G401.6 (cell line): ENCODE measurements at regions not wholly inside any gene's neighbourhood (a gene's known extent, or its start where the extent isn't known, plus 50 kb on each side); places are given as distances from the start of the nearest gene placed in this dataset.
"Not testable (repeated sequence)": the region's sequence is repeated elsewhere in the genome, so short reads cannot be mapped to it uniquely, and the experiment has no call there.

ENCODE experiments used
- FAIRE-seq: peaks from 2 replicates; lab custom pipeline; 2012; peaks lifted over from hg19 to GRCh38; lab: Jason Lieb, UNC

GRCh38 chr2:221997683-221998082 lies 301.1 kb downstream of the PAX3 start:
- FAIRE-seq: no peak

GRCh38 chr2:221997100-221997499 lies 301.7 kb downstream of the PAX3 start:
- FAIRE-seq: no peak

GRCh38 chr2:221994926-221995325 lies 303.9 kb downstream of the PAX3 start:
- no peak for FAIRE-seq

GRCh38 chr2:221984376-221984775 lies 314.4 kb downstream of the PAX3 start:
- FAIRE-seq: not testable (repeated sequence)

- no peak for FAIRE-seq
Observed at GRCh38 chr2:221981912-221982470, 316.8 kb downstream of the PAX3 start.

- FAIRE-seq: no peak
Observed at GRCh38 chr2:221975151-221975550, 323.6 kb downstream of the PAX3 start.

GRCh38 chr2:221973902-221974301 lies 324.9 kb downstream of the PAX3 start:
- FAIRE-seq: no peak

GRCh38 chr2:221973502-221973901 lies 325.3 kb downstream of the PAX3 start:
- FAIRE-seq: no peak

GRCh38 chr2:221972813-221973478 lies 325.9 kb downstream of the PAX3 start:
- no peak for FAIRE-seq

GRCh38 chr2:221970389-221970788 lies 328.4 kb downstream of the PAX3 start:
- no peak for FAIRE-seq

GRCh38 chr2:221969830-221970144 lies 329.0 kb downstream of the PAX3 start:
- no peak for FAIRE-seq

- FAIRE-seq: peak; percentile 91
Observed at GRCh38 chr2:221969087-221969829, 329.5 kb downstream of the PAX3 start.

- FAIRE-seq: no peak
Observed at GRCh38 chr2:221962186-221962585, 336.6 kb downstream of the PAX3 start.

GRCh38 chr2:221961561-221961960 lies 337.2 kb downstream of the PAX3 start:
- no peak for FAIRE-seq

GRCh38 chr2:221958224-221958623 lies 340.6 kb downstream of the PAX3 start:
- FAIRE-seq: no peak

- FAIRE-seq: no peak
Observed at GRCh38 chr2:221948076-221948475, 350.7 kb downstream of the PAX3 start.

- FAIRE-seq: not testable (repeated sequence)
Observed at GRCh38 chr2:221944452-221944851, 354.3 kb downstream of the PAX3 start.

- no peak for FAIRE-seq
Observed at GRCh38 chr2:221943076-221943810, 355.6 kb downstream of the PAX3 start.

- no peak for FAIRE-seq
Observed at GRCh38 chr2:221931251-221931991, 359.3 kb upstream of the EPHA4 start.

- no peak for FAIRE-seq
Observed at GRCh38 chr2:221929259-221929658, 357.2 kb upstream of the EPHA4 start.

- no peak for FAIRE-seq
Observed at GRCh38 chr2:221926327-221926726, 354.2 kb upstream of the EPHA4 start.

- no peak for FAIRE-seq
Observed at GRCh38 chr2:221924576-221924975, 352.5 kb upstream of the EPHA4 start.
